NCI-H1417 treated with DMSO at 0.1 percent for 48 hours (cell line): ENCODE measurements at regions not wholly inside any gene's neighbourhood (a gene's known extent, or its start where the extent isn't known, plus 50 kb on each side); places are given as distances from the start of the nearest gene placed in this dataset.
A peak's percentile ranks its signal among the peaks of the same experiment; 100 is the strongest.

Source experiments
- DNase-seq: peaks from one replicate; lab custom pipeline; 2025; lab: John Stamatoyannopoulos, UW

DNA sequence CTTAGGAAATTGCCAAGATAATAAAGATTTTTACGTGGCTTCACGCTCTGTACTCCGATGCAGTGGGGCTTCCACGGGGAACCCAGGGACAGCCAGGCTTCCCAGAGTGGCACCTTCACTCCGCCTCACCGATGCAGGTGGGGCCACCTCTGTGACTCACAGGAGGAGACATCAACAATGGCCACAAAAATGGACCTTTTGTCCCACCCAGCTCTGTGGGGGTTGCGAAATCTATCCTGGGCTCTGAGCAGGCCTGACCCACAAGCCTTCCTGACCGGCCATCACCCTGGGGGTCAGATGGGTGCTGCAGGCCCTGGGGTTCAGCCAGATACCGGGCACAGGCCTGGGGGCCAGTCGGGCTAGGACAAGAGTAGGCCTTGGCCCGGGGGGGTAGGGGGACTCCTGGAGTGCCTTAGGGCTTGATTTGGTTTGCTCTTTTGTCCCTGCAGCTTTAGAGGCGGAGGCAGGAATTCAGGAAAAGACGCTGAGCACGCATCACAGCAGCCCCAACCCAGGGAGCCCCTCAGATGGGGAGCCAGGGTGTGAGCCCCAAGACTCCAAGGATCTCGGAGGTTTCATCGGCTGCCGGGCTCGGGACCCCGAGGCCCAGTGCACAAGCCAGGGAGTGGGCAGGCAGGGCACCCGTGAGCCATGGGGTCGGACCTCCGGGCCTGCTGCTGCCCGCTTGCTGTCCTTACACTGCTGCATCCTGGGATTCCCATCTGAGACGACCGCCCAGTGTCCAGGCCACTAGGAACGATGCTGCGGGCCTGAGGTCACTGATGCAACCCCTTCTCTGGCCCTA, 136.5 kb upstream of the NKX1-1 start:
- DNase-seq, result no peak

DNA sequence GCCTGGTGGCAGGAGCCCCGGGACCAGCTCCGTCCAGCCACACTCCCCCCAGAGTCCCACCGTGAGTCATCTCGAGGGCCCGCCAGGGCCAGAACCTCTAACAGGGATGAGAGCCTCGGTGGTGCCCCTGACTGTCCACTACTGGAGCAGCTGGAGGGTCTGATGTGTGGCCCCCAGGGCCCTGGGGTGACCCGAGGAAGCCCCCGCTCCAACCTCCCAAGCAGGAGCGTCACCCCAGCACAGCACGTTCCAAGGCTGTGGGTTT, 135.9 kb upstream of the NKX1-1 start:
- DNase-seq, result no peak

DNA sequence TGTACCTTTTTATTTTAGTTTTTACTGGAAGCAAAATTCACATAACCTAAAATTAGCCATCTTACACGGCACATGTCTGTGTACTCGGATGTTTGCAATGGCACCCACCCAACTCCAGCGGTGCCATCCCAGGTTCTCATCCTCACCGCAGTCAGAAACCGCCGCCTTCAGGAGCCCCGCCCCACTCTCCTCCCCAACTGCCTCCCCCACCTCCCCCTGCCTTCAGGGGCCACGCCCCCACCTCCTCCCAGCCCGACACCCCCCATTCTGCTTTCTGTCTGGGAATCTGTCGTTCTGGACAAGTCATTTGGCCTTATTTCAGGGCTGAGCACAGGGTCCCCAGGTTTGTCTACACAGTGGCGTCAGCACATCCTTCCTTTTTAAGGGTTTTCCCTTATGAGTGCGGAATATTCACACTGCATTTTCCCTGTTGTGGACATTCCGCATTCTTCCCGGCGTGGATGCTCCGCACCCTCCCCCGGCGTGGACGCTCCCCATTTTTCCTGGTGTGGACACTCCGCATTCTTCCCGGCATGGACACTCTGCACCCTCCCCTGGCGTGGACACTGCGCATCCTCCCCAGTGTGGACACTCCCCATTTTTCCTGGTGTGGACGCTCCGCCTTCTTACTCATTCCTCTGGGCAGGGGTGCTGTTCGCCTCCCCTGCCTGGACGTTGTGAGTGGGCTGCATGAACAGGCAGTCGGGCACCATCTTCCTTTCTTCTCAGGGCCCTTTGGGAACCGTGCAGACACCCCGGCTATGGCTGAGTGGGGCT, 135.4 kb upstream of the NKX1-1 start:
- no peak for DNase-seq

DNA sequence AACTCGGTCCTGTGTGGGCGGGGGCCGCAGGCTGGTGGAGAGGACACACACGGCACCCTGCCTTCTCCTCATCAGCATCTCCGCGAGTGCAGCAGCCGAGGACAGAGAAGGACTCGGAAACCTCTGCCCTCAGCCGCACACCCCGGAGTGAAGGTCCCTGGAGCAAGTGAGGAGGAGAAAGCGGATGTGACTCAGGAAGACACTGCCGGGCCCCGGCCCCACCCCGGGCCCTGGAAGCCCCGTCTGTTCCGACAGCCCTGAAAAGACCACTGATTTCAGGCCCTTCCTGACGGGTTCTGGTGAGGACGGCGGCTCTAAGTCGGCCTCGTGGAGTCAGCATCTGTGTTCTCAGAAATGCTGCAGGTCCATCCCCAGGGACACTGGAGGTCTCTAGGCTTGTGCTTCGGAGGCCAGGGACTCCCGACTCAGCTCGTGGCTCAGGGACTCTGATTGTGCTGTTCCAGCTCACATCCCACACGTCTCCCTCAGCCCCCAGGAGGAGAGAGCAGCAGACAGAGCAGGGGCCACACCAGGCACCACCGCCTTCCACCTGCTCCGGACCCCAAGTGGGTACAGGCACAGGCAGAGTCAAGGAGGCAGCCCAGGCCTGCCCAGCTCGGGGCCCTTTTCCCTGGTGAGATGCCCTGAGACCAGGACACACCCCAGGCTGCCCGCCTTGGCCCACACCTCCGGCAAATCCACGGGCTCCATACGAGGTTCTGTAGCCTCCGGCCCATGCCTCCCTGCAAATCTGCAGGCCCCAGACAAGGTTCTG, 134.5 kb upstream of the NKX1-1 start:
- no peak for DNase-seq

DNA sequence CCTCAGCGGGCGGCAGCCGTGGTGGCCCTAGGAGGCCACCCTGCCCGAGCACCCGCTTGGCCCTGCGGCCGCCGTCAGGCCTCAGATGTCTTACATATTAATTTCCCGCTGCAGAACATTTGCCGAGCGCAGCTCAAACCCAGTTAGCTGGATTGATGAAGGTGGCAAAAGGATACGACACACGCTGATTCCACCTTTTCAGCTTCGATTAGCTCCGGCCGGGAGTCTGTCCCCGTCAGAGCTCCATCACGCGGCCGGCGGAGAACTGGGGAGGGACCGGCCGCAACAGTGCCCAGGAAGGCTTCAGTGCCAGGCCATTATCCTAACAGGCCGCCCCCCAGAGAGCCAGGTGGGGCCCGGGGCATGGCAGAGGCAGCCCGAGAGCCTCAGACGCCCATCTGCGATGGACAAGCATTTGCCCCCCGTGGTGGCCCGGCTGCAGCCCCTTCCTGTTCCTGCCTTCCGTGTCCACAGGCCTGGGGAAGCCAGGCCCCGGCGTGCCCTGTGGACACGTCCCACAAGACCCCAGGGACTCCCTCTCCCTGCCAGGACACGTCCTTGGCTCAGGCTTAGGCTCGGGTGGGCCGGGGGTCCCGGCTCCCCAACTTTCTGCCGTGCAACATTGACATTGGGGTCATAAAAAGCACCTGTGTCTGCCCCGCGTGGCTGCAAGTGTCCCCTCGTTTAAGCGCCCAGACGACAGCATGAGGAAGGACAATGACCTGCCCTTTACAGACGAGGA, 133.8 kb upstream of the NKX1-1 start:
- DNase-seq, result no peak

DNA sequence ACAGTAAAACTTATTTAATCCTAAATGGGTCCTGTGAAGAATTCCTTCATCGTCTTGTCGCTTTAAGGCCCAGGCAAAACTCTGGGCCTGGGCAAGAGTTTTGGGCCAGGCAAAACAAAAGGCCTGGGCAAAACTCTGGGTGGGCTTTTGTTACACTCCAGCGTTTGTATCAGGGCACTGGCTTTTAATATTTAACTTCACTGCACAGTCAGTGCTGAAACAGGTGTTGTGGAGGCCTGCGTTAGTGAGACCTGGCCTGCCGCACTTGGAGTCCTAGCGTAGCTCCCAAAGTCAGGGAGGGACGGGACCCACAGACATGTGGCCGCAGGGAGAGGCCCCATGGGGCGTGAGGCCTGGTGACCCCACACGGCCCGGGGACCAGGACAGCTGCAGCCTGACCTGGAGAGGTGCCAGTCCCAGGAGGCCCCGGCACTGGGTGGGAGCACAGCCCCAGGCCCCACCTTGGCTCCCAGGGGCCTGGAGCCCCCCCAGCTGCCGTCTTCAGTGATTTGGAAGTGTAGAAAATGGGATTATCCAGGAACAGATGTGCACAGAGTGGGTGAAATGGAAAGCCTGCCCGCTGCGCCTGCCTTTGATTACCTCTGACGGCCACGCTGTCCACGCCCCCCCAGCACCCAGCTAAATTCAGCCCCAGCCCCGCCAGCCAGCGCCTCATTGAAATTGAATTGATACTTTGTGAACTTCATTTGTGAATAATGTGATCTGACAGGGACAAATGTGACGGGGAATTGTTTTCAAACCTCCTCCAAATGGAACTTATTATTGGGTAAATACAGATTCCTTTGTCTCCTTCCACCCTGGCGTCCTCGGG, 132.9 kb upstream of the NKX1-1 start:
- no peak for DNase-seq

DNA sequence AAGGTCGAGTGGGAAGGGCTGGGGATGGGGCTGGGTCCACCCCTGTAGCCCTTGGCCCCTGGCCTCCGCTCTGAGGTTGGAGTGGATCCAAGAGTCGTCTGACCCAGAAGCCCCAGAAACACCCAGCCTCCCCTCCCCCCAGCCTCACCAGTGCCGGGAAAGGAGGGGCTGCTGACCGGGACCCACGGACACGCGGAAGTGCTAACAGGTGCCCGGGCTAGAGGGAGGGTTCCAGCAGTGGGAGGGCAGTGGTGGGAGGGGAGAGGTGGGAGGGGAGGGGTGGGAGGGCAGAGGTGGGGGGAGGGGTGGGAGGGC, 131.8 kb upstream of the NKX1-1 start:
- no peak for DNase-seq

DNA sequence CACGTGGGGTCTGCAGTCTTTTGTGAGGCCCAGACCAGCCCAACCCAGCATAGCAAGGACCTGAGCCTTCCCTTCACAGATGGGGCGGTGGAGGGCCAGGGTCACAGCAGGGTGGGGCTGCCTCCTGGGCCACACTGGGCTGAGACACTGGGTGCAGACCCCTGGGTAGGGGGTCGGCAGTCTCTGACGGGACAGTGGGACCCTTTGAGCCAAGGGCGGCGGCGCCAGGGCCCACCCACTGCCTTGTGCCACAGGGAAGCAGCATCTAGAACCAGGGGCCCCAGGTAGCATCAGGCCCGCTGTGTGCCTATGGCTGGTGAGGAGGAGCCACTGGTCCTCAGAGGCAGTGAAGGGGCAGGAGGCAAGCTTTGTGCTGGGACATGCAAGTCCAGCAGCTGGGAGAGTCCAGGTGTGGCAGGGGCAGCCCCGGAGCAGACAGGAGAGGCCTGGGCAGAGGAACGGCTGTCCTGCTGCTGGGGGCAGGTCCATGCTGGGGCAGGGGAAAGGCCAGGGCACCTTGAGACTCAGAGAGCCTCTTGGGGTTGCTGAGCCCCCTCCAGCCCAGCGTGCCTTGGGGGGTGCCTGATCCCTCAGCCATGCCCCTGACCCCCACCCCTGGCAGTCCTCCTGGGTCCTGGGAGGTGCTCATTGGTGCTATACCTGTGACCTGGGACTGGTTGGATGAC, 131.3 kb upstream of the NKX1-1 start:
- DNase-seq, result no peak

DNA sequence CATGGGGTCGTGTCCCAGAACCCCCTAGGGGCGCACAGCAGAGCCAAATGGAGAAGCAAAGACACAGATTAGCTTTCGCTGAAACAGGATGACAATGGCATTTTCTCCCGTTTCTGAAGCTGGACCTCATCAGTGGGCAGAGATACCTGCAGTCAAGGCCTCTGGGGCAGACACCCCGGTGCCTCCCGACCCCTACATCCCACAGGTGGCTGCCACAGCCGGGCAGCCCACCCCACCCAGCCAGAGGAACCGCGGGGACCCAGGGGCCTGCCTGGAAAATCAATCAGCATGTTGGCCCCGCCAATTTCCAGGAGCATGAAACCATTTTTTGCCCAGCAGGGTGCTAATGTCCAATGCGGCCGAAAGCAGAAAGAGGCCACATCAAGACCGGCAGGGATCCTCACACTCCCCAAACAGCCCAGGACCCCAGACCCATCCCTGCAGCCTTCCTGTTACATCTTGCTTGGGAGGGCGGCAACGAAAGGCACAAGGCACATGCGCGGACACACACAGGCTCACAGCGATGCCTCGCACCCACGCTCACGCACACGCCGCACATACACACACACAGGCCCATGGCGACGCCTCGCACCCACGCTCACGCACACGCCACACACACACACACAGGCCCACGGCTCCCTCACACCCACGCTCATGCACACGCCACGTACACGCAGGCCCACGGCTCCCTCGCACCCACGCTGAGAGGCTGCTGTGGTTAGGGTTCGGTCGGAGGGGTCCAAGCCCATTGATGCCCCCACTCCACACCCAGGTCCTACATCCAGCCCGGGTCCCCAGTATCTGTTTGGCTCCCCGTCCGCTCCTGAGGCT, 130.6 kb upstream of the NKX1-1 start:
- DNase-seq, result no peak

DNA sequence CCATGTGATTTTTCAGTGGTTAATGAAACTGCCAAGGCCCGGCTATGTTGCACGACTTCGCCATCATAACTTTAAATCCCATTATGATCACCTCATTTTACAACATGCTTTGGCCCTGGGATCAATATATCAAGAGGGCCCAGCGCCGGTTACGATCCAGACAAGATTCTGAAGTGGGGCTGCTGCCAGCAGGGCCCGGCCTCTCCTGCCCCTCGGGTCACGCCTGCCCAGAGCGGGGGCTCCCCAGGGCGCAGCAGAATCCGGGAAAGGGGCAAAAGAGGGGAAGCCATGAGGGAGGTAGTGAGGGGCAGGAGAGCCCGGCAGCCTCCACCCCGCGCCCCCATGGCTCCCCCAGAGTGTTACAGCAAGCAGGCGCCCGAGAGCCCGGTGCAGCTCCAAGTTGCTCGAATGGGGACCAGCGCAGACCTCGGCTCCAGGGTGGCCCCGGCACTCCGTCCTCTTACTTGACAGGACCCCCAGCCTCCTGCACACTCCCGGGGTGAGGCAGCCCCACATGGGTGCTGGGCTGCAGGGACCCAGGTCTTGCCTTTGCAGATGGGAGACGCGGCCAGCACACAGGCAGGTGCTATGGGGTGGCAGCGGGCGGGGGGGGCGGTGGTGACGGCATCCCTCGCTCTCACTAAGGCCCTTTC, 129.8 kb upstream of the NKX1-1 start:
- DNase-seq, result no peak

DNA sequence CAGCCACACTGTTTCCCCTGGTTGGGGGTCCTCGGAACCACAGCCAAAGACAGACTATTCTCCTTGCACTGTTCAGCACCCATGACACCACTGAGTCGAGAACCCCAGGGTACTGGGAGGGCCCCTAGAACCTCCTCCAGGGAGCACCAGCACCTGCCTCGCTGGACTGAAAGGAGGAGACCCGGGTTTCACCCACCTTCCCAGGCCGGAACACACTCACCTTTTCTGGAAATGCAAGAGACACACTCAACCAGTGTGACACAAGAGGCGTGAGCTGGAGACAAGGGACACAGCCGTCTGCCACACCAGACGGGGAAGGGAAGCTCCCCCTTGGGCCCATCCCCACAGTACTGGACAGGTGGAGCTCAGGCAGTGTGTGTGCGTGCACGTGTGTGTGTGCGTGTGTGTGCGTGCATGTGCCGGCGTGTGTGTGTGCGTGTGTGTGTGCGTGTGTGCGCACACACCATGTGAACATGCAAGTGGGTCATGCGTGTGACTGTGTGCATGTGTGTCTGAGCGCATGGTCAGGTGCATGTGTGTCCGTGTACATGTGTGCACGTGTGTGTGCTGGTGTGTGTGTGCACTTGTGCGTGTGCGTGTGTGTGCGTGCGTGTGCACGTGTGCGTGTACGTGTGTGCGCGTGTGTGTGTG, 128.8 kb upstream of the NKX1-1 start:
- DNase-seq, result no peak

DNA sequence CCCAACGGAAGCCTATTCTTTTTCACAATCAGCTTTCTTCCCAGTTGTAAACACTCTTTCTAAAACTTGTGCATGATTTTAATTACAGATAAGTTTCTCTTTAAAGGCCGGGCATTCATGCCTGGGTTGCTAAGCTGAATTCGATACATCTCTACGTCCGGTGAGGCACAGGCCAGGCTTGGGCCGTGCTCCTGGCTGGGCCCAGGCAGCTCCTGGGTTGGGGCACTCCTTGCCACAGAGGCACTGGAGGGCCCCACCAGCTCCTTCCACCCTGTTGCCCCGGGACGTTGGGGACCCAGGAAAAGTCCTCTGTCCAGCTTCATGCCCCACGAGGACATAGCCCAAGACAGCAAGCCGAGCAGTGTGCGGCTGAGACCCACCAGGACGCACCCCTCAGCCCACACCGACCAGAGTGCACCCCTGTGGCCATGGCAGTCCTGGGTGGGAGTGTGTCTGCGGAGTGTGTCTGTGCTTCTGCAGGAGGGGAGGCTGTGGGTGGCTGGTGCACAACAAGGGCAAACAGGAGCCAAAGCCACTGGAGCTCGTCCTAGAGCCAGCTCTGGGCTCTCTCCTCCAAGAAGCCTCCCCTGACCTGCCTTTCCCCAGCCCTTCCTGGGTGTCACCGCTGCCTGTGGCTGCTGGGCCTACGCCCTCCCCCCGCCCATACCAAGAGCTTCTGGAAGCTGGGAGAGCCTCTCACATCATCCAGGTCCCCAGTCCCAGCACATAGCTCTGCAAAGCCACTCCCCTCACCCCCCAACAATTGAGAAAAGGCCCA, 128.0 kb upstream of the NKX1-1 start:
- DNase-seq, result no peak

DNA sequence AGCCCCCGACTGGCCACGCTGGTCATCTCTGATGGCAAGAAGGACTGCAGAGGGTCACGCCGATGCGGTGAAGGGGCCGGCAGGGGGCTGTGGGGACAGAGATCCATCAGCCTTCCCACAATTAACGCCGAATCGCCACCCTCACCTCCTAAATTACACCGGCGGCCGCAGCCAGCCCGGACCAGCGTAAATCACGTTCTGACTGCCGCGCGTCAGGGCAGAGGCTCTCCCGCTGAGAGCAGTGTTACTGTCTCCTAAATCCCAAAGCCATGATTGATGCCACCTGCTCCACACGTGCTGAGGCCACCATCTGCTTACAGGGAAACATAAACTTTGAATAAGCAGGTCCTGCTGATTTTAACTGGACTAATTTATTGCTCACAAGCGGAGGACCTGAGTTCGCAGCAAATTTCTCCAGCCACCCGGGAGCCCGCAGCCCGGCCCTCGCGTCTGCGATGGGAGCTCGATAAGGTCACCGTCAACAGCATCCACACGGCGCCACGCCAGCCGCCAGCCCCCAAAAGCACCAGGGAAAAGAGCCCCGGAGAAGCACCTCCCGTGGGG, 127.3 kb upstream of the NKX1-1 start:
- peak; percentile 13 for DNase-seq

DNA sequence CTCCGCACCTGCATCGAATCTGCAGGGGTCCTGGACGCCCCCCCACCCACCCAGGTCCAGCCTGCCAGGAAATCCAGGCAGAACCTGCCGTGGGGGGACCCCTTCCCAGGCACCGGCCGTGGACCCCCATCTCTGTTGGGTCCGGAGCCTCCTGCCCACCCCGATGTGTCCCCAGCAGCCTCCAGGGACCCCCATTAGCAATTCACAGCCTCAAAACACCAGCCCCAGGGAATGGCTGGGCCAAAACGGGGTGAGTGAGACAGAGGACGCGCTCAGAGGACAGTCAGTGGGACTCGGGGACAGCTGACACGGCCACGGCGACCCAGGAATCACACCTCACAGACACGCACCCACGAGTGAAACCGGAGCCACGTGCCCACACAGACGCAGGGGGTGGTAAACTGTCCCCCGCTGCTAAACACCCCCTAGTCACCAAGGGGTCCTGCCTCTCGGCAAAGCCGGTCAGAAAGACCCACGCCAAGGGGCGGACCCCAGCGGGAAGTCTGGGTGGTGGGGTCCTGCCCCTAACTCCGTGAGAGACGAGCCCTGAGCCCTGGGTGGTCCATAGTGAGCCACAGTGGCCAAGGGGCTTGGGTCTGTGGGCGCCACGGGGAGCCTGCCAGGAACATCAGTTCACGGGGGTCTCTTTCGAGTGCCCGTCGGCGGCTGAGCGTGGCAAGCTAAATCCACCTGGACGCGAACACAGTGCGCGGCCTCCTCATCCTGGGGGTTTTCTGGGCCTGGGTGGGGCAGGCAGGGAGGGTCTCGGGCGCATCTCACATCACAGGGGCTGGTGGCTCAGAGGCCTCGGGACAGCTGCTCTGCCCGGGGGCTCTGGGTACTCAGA, 126.5 kb upstream of the NKX1-1 start:
- no peak for DNase-seq

DNA sequence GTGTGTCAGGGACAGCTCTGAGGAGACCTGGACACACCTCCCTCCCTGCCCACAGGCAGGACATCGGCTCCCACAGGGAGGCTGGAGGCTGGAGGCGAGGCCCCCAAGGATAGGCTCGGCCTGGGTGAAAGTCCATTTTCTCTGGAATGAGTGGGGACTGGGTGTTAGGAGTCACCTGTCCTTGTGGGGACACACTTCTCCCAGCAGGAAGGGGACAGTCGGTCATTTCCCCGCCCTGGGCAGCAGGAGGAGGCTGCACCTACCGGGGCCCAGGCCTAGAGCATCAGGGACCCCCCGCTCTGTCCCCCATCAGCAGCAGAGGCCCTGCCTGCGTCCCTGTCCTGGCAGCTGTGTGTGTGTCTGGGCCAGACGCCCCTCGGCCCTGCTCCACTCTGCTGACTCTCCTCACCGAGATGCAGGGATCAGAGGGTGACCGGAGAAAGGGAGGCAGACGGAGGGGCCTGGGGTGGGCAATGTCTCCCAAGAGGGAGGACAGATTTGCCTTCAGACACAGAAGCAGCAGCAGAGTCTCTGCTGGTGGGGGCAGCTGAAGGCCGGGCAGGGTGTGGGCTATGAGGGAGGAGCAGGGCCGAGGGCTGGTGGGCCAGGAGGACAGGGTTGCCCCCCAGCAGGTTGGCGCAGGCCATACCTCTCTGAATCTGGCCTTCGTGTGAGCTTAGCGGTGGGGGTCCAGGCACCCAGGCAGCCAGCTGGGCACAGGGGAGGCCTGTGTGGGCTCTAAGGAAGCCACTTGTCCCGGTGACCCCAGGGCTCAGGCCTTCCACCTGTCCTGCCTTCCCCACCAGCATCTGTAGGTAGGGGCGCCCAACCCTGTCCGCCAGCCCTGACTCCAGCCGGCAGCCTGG, 125.7 kb upstream of the NKX1-1 start:
- DNase-seq, result no peak

DNA sequence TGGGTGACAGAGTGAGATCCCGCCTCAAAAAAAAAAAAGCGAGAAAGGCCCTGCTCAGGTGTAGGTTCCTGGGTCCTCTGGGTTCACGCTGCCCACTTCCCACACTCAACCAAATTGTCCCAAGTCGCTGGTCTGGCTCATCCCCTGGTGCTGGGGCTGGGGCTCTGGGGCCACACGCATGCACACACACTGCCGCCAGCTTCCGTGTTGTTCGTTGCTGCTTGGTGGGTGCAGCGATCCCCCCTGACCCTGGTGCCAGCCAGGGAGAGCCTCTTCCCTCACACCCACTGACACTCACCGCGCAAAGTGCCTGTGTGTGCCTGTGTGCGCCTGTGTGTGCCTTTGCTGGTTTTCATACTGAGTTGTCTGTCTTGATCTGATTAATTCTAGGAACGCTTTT, 124.1 kb upstream of the NKX1-1 start:
- DNase-seq, result no peak
